Erythroblast (primary cell): ENCODE measurements at regions not wholly inside any gene's neighbourhood (a gene's known extent, or its start where the extent isn't known, plus 50 kb on each side); places are given as distances from the start of the nearest gene placed in this dataset.

Experiments used
- GATA1 ChIP-seq: IDR thresholded peaks from 2 replicates; pipeline ENCODE4 v1.6.1; 2011; ENCODE audit warnings: low read depth, mild to moderate bottlenecking, control low read depth, low read length, moderate library complexity
- POLR2A ChIP-seq: IDR thresholded peaks from 2 replicates; pipeline ENCODE4 v1.6.1; 2011; ENCODE audit warnings: mild to moderate bottlenecking, low read length

- TF ChIP-seq POLR2A = no peak
- no peak for TF ChIP-seq GATA1
Measured at GRCh38 chr1:112304612-112305011, 91.4 kb upstream of the CTTNBP2NL start.
